ENCODE measurements at regions not wholly inside any gene's neighbourhood (a gene's known extent, or its start where the extent isn't known, plus 50 kb on each side); places are given as distances from the start of the nearest gene placed in this dataset.

DNA sequence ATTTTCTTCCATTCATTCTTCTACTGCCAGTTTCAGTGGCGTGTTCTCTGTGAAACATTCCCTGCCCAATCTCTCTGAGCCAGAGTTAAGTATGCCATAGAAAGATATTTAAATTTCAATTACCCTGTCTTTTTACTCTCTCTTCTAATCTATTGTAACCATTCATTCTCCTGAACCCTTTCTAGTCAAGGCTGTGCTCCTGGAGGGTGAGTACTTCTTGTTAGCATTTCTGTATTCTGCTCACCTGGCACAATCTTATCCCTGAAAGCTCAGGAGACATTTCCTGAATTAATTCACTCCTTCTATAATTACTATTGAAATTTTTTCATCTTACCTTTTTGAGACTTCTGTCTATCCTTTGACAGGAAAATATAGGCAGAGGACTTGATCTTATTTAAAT, 271.7 kb downstream of the HGF start:
- H3K4me3 ChIP-seq (ENCODE audit: low read depth, low read length): no peak overlapping the region
- TF ChIP-seq, protein P1, sequence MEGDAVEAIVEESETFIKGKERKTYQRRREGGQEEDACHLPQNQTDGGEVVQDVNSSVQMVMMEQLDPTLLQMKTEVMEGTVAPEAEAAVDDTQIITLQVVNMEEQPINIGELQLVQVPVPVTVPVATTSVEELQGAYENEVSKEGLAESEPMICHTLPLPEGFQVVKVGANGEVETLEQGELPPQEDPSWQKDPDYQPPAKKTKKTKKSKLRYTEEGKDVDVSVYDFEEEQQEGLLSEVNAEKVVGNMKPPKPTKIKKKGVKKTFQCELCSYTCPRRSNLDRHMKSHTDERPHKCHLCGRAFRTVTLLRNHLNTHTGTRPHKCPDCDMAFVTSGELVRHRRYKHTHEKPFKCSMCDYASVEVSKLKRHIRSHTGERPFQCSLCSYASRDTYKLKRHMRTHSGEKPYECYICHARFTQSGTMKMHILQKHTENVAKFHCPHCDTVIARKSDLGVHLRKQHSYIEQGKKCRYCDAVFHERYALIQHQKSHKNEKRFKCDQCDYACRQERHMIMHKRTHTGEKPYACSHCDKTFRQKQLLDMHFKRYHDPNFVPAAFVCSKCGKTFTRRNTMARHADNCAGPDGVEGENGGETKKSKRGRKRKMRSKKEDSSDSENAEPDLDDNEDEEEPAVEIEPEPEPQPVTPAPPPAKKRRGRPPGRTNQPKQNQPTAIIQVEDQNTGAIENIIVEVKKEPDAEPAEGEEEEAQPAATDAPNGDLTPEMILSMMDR (IDR thresholded peaks at IDR 0.05; ENCODE audit: insufficient read depth, low read depth, low read length, missing control alignments): no peak
- DNase-seq (ENCODE audit: low read depth): no peak

DNA sequence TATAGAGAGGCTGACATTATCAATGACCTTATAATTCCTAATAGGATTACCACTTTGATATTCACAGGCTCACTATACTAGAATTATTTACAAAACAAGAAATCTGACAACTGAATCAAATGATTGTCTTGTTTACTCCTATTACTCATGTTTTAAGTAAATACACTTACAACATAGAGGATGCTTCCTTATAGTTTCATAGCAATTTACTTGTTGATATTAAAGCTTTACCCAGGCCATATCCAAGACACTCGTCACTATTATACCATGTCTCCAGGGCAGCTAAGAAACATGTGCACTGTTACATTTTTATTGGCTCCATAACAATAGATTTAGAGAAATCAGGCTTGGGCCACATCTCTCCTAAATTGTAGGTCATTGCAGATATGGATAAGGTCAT, 276.9 kb downstream of the HGF start:
- TF ChIP-seq, protein P1 (IDR thresholded peaks at IDR 0.05; ENCODE audit: insufficient read depth, low read depth, low read length, missing control alignments): no peak
- no peak for DNase-seq (ENCODE audit: low read depth)
- no peak overlapping the region for H3K4me3 ChIP-seq (ENCODE audit: low read depth, low read length)

DNA sequence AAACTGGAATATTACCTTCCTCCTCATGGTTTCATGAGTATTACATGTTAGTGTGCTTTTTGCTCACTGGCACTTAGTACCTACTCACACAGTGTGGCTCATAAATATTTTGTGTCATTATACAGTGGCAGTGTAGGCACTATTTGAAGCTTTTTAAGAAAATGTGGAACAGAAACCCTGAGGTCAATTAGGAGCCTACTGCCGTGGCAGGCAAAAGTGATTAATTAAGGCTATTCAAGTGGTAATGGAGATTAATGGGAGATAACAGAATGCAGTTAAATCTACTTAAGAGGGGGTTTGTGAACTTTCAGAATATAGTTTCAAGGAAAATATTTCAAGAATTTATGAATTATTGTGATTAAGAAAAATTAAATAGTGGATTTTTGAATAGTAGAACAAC, 277.6 kb downstream of the HGF start:
- DNase-seq (ENCODE audit: low read depth): no peak
- H3K4me3 ChIP-seq (ENCODE audit: low read depth, low read length): no peak overlapping the region
- TF ChIP-seq, protein P1 (IDR thresholded peaks at IDR 0.05; ENCODE audit: insufficient read depth, low read depth, low read length, missing control alignments): no peak

DNA sequence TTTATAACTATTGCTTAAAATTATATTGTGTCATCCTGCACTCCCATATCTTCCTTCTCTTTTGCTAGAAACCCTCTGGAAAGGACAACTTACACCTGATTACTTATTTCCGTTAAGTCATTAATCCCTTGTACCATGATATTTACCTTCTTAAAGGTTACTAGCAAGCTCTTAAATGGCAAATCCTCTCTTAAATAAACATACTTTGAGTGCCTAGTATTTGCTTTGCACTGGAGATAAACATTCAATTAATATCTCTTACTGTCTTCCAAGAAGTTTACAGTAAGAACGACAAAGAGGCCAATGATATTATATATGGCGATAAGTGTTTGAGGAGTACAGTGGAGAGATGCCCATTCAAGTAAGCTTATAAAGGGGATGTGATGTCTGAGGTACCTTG, 278.3 kb downstream of the HGF start:
- no peak overlapping the region for H3K4me3 ChIP-seq (ENCODE audit: low read depth, low read length)
- TF ChIP-seq, protein P1 (IDR thresholded peaks at IDR 0.05; ENCODE audit: insufficient read depth, low read depth, low read length, missing control alignments): no peak
- DNase-seq (ENCODE audit: low read depth): no peak

DNA sequence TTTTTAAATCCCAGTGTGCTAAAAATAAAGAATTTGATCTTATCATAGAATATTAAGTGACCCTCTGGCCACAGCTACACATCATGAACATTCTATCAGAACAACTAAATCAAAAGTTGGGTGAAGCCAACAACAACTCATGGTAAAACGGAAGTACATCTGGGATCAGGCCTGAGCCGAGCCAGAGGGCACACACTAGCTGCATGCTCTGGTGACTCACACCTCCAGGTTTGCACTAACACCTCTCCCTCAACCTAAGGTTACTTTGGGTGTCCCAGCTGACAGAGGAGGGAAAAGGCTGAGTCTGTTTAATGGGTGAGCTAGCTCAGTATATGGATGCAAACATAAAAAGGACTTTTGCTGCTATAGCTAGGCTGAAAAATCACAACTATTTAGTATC, 281.6 kb downstream of the HGF start:
- TF ChIP-seq, protein P1 (IDR thresholded peaks at IDR 0.05; ENCODE audit: insufficient read depth, low read depth, low read length, missing control alignments): no peak
- DNase-seq (ENCODE audit: low read depth): no peak
- no peak overlapping the region for H3K4me3 ChIP-seq (ENCODE audit: low read depth, low read length)

DNA sequence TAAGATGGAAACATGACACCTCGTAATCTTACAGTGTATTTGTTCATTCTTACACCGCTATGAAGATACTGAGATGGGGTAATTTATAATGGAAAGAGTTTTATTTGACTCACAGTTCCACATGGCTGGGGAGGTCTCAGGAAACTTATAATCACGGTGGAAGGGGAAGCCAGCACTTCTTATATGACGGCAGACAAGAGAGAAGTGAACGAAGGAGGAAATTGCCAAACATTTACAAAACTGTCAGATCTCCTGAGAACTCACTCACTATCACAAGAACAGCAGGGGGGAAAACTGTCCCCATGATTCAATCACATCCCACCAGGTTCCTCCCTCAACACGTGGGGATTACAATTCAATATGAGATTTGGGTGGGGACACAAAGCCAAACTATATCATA, 282.3 kb downstream of the HGF start:
- H3K4me3 ChIP-seq (ENCODE audit: low read depth, low read length): no peak overlapping the region
- TF ChIP-seq, protein P1 (IDR thresholded peaks at IDR 0.05; ENCODE audit: insufficient read depth, low read depth, low read length, missing control alignments): no peak
- no peak for DNase-seq (ENCODE audit: low read depth)

DNA sequence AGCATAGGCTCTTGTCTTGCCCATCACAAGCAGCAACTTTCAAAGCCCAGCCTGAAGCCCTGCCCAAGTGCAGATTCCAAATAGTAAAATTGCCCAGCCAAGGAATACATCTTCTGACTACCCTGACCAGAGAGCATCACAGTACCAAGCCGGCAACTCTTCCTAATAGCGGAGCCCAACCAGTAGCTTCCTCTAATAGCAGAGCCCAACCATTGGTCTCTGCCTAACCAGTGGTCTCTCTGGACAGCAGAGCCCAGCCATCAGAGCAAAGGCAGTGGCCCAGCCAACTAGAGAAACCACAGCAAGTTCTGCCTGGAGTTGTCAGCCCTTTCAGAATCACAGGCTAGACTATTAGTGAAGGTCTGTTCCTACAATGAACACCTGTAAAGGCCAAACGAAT, 285.6 kb downstream of the HGF start:
- TF ChIP-seq, protein P1 (IDR thresholded peaks at IDR 0.05; ENCODE audit: insufficient read depth, low read depth, low read length, missing control alignments): no peak
- DNase-seq (ENCODE audit: low read depth): peak; percentile 20
- no peak overlapping the region for H3K4me3 ChIP-seq (ENCODE audit: low read depth, low read length)
